ENCODE measurements at regions not wholly inside any gene's neighbourhood (a gene's known extent, or its start where the extent isn't known, plus 50 kb on each side); places are given as distances from the start of the nearest gene placed in this dataset.

- no peak for TF ChIP-seq CTCF (conservative IDR thresholded peaks at IDR 0.05; ENCODE audit: low read depth, low read length)
- no peak for TF ChIP-seq RFX5 (IDR thresholded peaks at IDR 0.05; ENCODE audit: low read depth, low read length)
- TF ChIP-seq BHLHE40 (IDR thresholded peaks at IDR 0.05; ENCODE audit: low read depth, low read length) = no peak
Measured at GRCh38 chr2:180690611-180691010, 289.8 kb upstream of the UBE2E3 start.
